HepG2 (cell line): ENCODE measurements at regions not wholly inside any gene's neighbourhood (a gene's known extent, or its start where the extent isn't known, plus 50 kb on each side); places are given as distances from the start of the nearest gene placed in this dataset.

Source experiments
- ATAC-seq: fragments of 200-7000 bp; cut with Tn5 transposase; 3 replicates; pipeline ENCODE4 v1.9.1; 2020; ENCODE audit warnings: mild to moderate bottlenecking, moderate library complexity
- BruUV-seq: library from RNA; stranded (reverse); fragments of 400-500 nt; replicated peaks from 2 replicates; lab custom pipeline; 2021; lab: Mats Ljungman, UMichigan
- CTCF ChIA-PET: fragments of 300-600 bp; formaldehyde crosslinking; extraction: SDS; loops from one replicate; lab custom pipeline; 2021; ENCODE audit warnings: low total read pairs, inconsistent platforms, low intra/inter-chr PET ratio; lab: Yijun Ruan, JAX
- POLR2A ChIA-PET: fragments of 350-600 bp; sonication (Branson Sonifier 250); formaldehyde crosslinking; loops from one replicate; lab custom pipeline; 2020; ENCODE audit warnings: antibody characterized with exemption, inconsistent platforms; lab: Yijun Ruan, JAX
- DNase-seq: peaks from one replicate; pipeline ENCODE4 v3.0.0-alpha.2; 2015; ENCODE audit warnings: low spot score
- FAIRE-seq: peaks from 3 replicates; lab custom pipeline; 2011; peaks lifted over from hg19 to GRCh38; lab: Jason Lieb, UNC
- H2AFZ ChIP-seq: one replicate; pipeline ENCODE4 v1.6.1; 2011; ENCODE audit warnings: low read length, inconsistent platforms
- H3K27ac ChIP-seq: fragments of 300-600 bp; 3 replicates; pipeline ENCODE4 v1.8.0; 2011; ENCODE audit warnings: mixed run types, mild to moderate bottlenecking, mixed read lengths, low read length, inconsistent platforms; ENCODE audit not compliant: insufficient read depth; ENCODE audit errors: extremely low read length
- H3K27me3 ChIP-seq, 2 experiments: fragments of 200-600 bp in 1 of 2; 2 replicates in 1 of 2; 3 replicates in 1 of 2; pipeline versions ENCODE4 v1.6.0 to v1.8.0; 2011; ENCODE audit warnings: low read length in 2 of 2, mild to moderate bottlenecking in 2 of 2, moderate library complexity in 2 of 2, inconsistent platforms in 1 of 2; ENCODE audit not compliant: insufficient read depth in 2 of 2, control insufficient read depth in 1 of 2
- H3K36me3 ChIP-seq, 2 experiments: fragments of 200-600 bp in 1 of 2; replicated peaks in 1 of 2; 2 replicates in 1 of 2; 3 replicates in 1 of 2; pipeline versions ENCODE4 v1.5.1 to v1.8.0; 2011; ENCODE audit warnings: low read length in 2 of 2, inconsistent platforms in 1 of 2; ENCODE audit not compliant: insufficient read depth in 2 of 2, control insufficient read depth in 1 of 2
- H3K4me1 ChIP-seq: 2 replicates; pipeline ENCODE4 v1.5.1; 2012; ENCODE audit warnings: low read length, inconsistent platforms; ENCODE audit not compliant: insufficient read depth
- H3K4me2 ChIP-seq: 2 replicates; pipeline ENCODE4 v1.6.0; 2011; ENCODE audit warnings: low read depth, low read length, inconsistent platforms
- H3K4me3 ChIP-seq, 3 experiments: fragments of 200-600 bp in 1 of 3; sonication (generic), shearing (Covaris generic) in 1 of 3; replicated peaks in 1 of 3; 2 replicates each; pipeline ENCODE4 v1.5.1; 2011 to 2016; ENCODE audit warnings: low read length in 3 of 3, inconsistent platforms in 2 of 3, low read depth in 2 of 3, mild to moderate bottlenecking in 2 of 3, control low read depth in 1 of 3, mixed read lengths in 1 of 3; ENCODE audit not compliant: insufficient read depth in 1 of 3
- H3K79me2 ChIP-seq: one replicate; pipeline ENCODE4 v1.6.1; 2011; ENCODE audit warnings: low read length, inconsistent platforms; ENCODE audit not compliant: insufficient read depth
- H3K9ac ChIP-seq: 2 replicates; pipeline ENCODE4 v1.6.0; 2011; ENCODE audit warnings: mild to moderate bottlenecking, low read depth, low read length, inconsistent platforms; ENCODE audit not compliant: insufficient read depth
- H3K9me3 ChIP-seq: 2 replicates; pipeline ENCODE4 v1.5.1; 2012; ENCODE audit warnings: mild to moderate bottlenecking, low read length
- H4K20me1 ChIP-seq: 2 replicates; pipeline ENCODE4 v1.6.0; 2011; ENCODE audit warnings: inconsistent platforms, mild to moderate bottlenecking, low read length, moderate library complexity; ENCODE audit not compliant: insufficient read depth
- CBFB ChIP-seq: sonication (generic); formaldehyde crosslinking; IDR thresholded peaks from 2 replicates; pipeline ENCODE4 v1.4.0; 2020; ENCODE audit warnings: missing genetic modification reagents
- JARID2 ChIP-seq: sonication (generic); formaldehyde crosslinking; IDR thresholded peaks from 2 replicates; pipeline ENCODE4 v1.8.1; 2023; ENCODE audit warnings: missing genetic modification reagents, inconsistent platforms; ENCODE audit not compliant: insufficient replicate concordance
- NCOA5 ChIP-seq: sonication (generic); formaldehyde crosslinking; IDR thresholded peaks from 2 replicates; pipeline ENCODE4 v1.4.0; 2020; ENCODE audit warnings: missing genetic modification reagents
- PRMT3 ChIP-seq: sonication (generic); formaldehyde crosslinking; IDR thresholded peaks from 2 replicates; pipeline ENCODE4 v1.8.1; 2022; ENCODE audit warnings: low read depth, mild to moderate bottlenecking, moderate library complexity, missing genetic modification reagents, borderline replicate concordance
- SNAPC4 ChIP-seq: sonication (generic); formaldehyde crosslinking; IDR thresholded peaks from 2 replicates; pipeline ENCODE4 v1.4.0; 2020; ENCODE audit warnings: mild to moderate bottlenecking, missing genetic modification reagents
- TARDBP ChIP-seq: sonication (generic); formaldehyde crosslinking; IDR thresholded peaks from 2 replicates; pipeline ENCODE4 v1.8.0; 2022; ENCODE audit warnings: mild to moderate bottlenecking, missing genetic modification reagents
- ZBTB38 ChIP-seq: sonication (generic); formaldehyde crosslinking; IDR thresholded peaks from 2 replicates; pipeline ENCODE4 v1.5.1; 2020; ENCODE audit warnings: mild to moderate bottlenecking, missing genetic modification reagents
- ZFP90 ChIP-seq: sonication (generic); formaldehyde crosslinking; IDR thresholded peaks from 2 replicates; pipeline ENCODE4 v1.8.0; 2022; ENCODE audit warnings: missing genetic modification reagents, mild to moderate bottlenecking, inconsistent platforms, borderline replicate concordance
- ZNF33A ChIP-seq: sonication (generic); formaldehyde crosslinking; IDR thresholded peaks from 2 replicates; pipeline ENCODE4 v1.5.1; 2020; ENCODE audit warnings: missing genetic modification reagents, mild to moderate bottlenecking, moderate library complexity, borderline replicate concordance
- ZNF550 ChIP-seq: sonication (generic); formaldehyde crosslinking; IDR thresholded peaks from 2 replicates; pipeline ENCODE4 v1.4.0; 2020; ENCODE audit warnings: mild to moderate bottlenecking, missing genetic modification reagents, borderline replicate concordance
- ZNF629 ChIP-seq: sonication (generic); formaldehyde crosslinking; conservative IDR thresholded peaks from 2 replicates; pipeline ENCODE4 v1.5.0; 2020; ENCODE audit warnings: missing genetic modification reagents
- WGBS: methylation state at CpG from one replicate; pipeline ENCODE4 v1.1.6; 2017; ENCODE audit warnings: low lambda C conversion rate; 5-methylcytosine and 5-hydroxymethylcytosine counted together
- in situ Hi-C: cut with HindIII; loops from 2 replicates; pipeline ENCODE4 v1.10.0; 2017; ENCODE audit warnings: low pct_unique_long_range_greater_than_20kb; ENCODE audit not compliant: extremely low pct_ligation_motif_present
- intact Hi-C: fragments of 100-400 bp; cut with micrococcal nuclease; formaldehyde crosslinking; loops from one replicate; pipeline ENCODE4 v1.10.0; 2022; ENCODE audit not compliant: unreplicated experiment

DNA sequence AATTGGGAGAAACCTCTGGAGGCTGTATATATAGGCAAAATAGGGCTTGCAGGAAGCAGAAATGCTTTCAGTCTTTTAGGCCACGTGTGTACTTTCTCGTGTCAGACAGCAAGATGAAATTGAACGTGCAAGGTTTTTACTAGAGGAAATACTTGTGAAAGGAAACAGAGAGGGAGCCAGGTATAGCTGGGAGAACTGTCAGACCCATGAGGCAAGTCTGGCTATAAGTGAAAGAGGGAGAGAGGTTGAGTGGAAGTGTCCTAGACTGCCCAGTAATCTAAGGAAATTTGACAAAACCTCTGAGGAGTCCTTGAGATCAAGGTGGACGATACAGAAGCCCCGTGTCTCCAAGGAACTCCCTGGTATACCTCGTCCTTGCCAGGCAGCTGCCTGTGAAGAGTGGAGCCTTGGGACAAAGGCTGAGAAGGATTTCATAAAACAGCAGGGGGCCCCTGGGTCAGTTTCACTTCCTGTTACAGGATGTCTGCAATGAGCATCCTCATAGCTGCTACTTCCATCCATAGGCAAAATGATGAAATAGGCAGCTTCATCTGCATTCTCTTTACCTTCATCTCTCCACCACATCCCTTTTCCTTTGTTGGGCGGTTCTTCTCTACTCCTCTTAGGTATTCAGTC lies 114.4 kb upstream of the MAP3K7 start:
- 2% methylated on average over 7 of the region's 7 CpGs for WGBS
- no peak overlapping the region for H3K27ac ChIP-seq
- no TSS peak for BruUV-seq
- no peak overlapping the region for H3K4me3 ChIP-seq
- no peaks in the 10 kb centered on the region for H3K9me3 ChIP-seq
- POLR2A ChIA-PET: no interaction called here
- intact Hi-C loops (no loop called here), in situ Hi-C loops (no loop called here)
- no peak overlapping the region for H2AFZ ChIP-seq
- H3K4me2 ChIP-seq: no peak overlapping the region
- no peaks in the 10 kb centered on the region for H3K27me3 ChIP-seq
- CTCF ChIA-PET: no interaction called here
- no peaks in the 10 kb centered on the region for H3K79me2 ChIP-seq
- DNase-seq: no peak
- H3K36me3 ChIP-seq: no peaks in the 10 kb centered on the region
- peak; percentile 41; the same call in 1 of the 3 replicates for ATAC-seq
- no peaks in the 10 kb centered on the region for H3K4me1 ChIP-seq
- no peaks in the 10 kb centered on the region for H4K20me1 ChIP-seq
- no peak for TF ChIP-seq PRMT3 (CRISPR knock-in tag)
- TF ChIP-seq SNAPC4: no peak
- no peak for TF ChIP-seq JARID2 (CRISPR knock-in tag)
- no peak for TF ChIP-seq CBFB (CRISPR knock-in tag)
- TF ChIP-seq ZNF550: no peak
- TF ChIP-seq ZNF33A (CRISPR knock-in tag): no peak
- no peak for TF ChIP-seq ZNF629 (CRISPR knock-in tag)
- no peak for TF ChIP-seq NCOA5 (CRISPR knock-in tag)
- no peak for TF ChIP-seq ZBTB38 (CRISPR knock-in tag)
- TF ChIP-seq TARDBP: no peak
- TF ChIP-seq ZFP90 (CRISPR knock-in tag): no peak
- no peak for FAIRE-seq
- H3K9ac ChIP-seq: no peak overlapping the region
